Transverse colon (tissue), 4 donors: ENCODE measurements at regions not wholly inside any gene's neighbourhood (a gene's known extent, or its start where the extent isn't known, plus 50 kb on each side); places are given as distances from the start of the nearest gene placed in this dataset.

Experiments
- CTCF ChIP-seq, 5 experiments: fragments of 200-600 bp in 3 of 5; fragments of 450-650 bp in 2 of 5; sonication (generic) in 3 of 5; IDR thresholded peaks; 1 replicate in 2 of 5; 2 replicates in 3 of 5; pipeline ENCODE4 v1.5.1; 2016 to 2017; ENCODE audit warnings: antibody characterized with exemption in 5 of 5, inconsistent platforms in 3 of 5, mild to moderate bottlenecking in 2 of 5, moderate library complexity in 1 of 5
- EP300 ChIP-seq: sonication (generic); formaldehyde crosslinking; IDR thresholded peaks from one replicate; pipeline ENCODE4 v1.6.1; 2017; ENCODE audit warnings: antibody characterized with exemption, low read depth
- POLR2A ChIP-seq: fragments of 450-650 bp; IDR thresholded peaks from one replicate; pipeline ENCODE4 v1.6.1; 2016; ENCODE audit warnings: antibody characterized with exemption, mild to moderate bottlenecking, moderate library complexity
- POLR2AphosphoS5 ChIP-seq, 3 donors: sonication (generic); formaldehyde crosslinking; IDR thresholded peaks; one replicate each; pipeline ENCODE4 v1.6.1; 2016; ENCODE audit warnings: antibody characterized with exemption in 3 of 3

- no peak for TF ChIP-seq POLR2A
- TF ChIP-seq CTCF (IDR thresholded peaks at IDR 0.05): no peak
- TF ChIP-seq EP300: no peak
- TF ChIP-seq POLR2AphosphoS5 (IDR thresholded peaks at IDR 0.05): no peak
Observed at GRCh38 chr4:123846092-123846491, 449.5 kb downstream of the SPRY1 start.
